ENCODE measurements at regions not wholly inside any gene's neighbourhood (a gene's known extent, or its start where the extent isn't known, plus 50 kb on each side); places are given as distances from the start of the nearest gene placed in this dataset.

DNA sequence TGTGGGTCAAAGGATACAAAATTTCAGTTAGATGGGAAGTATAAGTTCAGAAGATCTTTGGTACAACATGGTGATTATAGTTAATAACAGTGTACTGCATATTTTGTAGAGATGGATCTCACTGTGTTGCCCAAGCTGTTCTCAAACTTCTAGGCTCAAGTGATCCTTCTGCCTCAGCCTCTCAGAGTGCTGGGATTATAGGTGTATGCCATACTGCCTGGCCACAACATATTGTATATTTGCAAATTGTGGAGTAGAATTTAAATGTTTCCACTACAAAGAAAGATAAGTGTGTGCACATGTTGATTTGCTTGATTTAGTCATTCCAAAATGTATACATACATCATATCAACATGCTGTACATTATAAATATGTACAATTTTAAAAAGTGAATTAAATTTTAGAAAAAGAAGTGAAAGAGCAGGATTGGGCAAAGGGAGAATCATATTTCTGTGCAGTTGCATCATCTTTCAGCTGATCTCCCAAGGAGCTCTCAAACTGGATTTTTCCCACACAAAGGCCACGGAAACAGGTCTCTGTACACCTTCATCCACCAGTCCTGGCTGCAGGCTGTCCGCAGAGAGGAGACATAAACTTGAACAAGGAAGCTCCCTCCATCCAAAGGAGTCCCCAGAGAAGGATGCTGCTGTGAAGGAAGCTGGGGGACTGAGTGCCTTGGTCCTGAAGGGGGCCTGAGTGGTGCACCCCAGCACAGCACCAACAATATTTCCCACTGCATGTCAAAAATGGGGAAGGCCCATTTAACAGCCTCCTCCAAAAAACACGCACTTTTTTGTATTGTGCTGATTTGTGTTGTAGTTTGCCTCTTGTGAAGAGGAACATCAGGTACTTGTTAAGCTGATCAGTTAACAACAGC, 217.1 kb upstream of the GHITM start:
- TF ChIP-seq, protein P1, sequence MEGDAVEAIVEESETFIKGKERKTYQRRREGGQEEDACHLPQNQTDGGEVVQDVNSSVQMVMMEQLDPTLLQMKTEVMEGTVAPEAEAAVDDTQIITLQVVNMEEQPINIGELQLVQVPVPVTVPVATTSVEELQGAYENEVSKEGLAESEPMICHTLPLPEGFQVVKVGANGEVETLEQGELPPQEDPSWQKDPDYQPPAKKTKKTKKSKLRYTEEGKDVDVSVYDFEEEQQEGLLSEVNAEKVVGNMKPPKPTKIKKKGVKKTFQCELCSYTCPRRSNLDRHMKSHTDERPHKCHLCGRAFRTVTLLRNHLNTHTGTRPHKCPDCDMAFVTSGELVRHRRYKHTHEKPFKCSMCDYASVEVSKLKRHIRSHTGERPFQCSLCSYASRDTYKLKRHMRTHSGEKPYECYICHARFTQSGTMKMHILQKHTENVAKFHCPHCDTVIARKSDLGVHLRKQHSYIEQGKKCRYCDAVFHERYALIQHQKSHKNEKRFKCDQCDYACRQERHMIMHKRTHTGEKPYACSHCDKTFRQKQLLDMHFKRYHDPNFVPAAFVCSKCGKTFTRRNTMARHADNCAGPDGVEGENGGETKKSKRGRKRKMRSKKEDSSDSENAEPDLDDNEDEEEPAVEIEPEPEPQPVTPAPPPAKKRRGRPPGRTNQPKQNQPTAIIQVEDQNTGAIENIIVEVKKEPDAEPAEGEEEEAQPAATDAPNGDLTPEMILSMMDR (IDR thresholded peaks at IDR 0.05): no peak
- no peak for TF ChIP-seq POLR2A (IDR thresholded peaks at IDR 0.05)
